NCI-H1105 (cell line): ENCODE measurements at regions not wholly inside any gene's neighbourhood (a gene's known extent, or its start where the extent isn't known, plus 50 kb on each side); places are given as distances from the start of the nearest gene placed in this dataset.
"Not testable (repeated sequence)": the region's sequence is repeated elsewhere in the genome, so short reads cannot be mapped to it uniquely, and the experiment has no call there.

ENCODE experiments used
- DNase-seq: peaks from one replicate; lab custom pipeline; 2025; lab: John Stamatoyannopoulos, UW

DNA sequence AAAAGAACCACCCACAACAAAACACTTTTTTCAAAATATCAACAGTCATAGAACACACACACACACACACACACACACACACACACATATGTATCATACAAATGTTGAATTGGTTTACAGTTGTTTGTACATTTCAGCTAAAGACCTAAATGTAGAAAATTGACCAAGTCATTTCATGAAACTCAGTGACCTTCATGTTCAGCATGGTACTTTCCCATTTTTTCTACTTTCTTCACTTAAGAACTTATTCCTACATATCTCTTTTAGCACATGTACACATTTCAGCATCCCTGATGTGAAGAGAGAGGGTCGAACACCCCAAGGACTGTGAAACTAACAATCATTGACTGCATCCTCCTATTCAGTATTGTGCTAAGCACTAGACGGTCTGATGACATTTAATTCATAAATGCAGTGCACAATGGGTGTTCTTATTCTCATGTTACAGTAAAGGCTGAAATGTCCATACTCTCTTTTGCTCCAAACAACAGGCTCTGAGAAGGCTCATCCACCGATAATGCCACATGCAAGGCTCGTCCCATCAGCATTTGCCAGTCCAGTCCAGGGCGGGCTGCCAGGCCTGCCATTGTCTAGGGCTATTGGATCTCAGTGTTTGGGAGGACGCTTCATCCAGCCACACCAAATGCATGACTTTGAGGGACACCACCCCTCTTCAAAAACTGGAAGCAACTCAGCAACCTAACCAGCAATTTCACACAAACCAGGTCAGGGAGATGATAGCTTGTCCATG is 150.1 kb upstream of the RUNX1 start:
- DNase-seq: no peak

DNA sequence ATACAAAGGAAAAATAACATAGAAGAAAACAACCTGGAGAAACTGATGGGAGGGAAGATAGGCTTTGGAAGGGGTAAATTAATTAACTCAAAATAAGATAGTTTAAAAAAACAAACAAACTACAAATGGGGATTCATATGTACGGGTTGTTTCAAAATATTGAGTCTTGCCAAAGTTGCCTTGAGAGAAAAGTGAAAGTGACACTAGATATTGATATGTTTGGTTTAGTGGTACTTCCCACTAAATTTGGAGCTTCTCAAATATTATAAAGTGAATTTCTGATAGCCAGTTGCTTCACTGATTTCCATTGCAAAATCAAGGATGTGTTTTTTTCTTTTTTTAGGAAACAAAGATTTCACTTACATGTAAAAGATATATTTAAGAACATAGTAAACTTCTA is 149.5 kb upstream of the RUNX1 start:
- no peak for DNase-seq

DNA sequence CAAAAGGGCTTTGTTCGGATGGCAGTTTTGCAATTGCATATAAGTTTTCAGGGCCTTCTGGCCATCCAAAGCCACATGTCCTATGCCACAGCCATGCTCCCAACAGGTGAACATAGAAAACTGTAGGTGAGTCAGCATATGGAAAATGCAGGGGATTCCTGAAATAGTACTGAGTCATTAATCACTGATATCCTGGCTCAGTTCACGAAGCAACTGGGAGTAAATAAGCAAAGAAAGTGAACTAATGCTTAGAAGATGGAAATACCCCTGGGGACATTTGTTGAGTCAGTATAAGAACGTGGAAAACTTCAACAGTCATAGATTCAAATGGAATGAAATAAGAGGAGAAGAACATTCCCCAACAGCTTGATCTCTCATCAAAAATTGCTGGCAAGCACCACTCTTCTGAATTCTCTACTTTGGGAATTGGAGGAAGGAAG is 148.9 kb upstream of the RUNX1 start:
- DNase-seq: no peak

DNA sequence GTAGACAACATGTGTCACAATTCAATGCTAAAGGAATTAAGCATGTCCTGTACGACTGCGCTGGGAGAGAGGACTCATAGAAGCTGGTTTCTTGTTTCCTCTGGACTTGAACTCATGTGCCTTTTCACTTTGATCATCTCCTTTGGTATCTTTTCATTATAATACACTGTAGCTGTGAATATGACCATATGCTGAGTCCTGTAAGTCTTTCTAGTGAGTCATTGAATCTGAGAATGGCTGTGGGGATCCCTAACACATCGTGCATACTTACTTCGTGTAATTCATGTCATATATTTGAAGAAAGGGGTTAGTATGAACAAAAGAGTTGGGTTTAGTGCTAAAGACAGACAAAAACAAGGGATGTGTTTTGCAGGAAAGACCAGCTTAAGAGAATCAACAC is 148.1 kb upstream of the RUNX1 start:
- DNase-seq: no peak

DNA sequence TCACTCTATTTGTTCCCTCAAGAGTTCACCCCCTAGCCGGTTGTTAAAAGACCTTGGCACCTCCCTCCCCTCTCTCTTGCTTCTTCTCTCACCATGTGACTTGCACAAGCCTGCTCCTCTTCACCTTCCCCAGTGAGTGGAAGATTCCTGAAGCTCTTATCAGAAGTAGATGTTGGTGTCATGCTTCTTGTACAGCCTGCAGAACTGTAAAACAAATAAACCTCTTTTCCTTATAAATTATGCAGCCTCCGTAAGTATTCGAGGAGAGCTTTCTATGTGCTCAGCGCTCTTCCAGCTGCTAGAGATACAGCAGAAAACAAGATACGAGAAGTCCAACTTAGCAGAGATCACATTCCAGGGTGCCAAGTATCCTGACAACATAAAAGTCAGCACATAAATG is 147.0 kb upstream of the RUNX1 start:
- no peak for DNase-seq

GRCh38 chr21:35195232-35195631 is 146.1 kb upstream of the RUNX1 start:
- no peak for DNase-seq

DNA sequence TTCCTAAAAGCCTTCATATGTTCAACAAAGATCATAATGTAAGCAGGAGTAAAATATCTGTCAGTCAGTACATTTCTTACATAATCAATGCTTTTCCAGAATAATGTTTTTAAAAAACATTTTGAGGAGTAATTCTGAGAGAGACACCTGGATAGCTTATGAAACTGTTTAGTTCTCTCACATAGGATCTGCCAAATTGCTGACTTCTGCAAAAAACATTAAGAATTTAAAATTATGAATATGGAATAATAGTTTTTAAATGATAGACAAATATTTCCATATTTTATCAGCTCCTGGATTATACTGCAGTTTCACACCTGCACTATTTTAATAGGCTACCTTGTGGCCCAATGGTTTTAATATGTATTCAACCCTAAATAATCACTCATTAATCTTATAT is 142.7 kb upstream of the RUNX1 start:
- no peak for DNase-seq

DNA sequence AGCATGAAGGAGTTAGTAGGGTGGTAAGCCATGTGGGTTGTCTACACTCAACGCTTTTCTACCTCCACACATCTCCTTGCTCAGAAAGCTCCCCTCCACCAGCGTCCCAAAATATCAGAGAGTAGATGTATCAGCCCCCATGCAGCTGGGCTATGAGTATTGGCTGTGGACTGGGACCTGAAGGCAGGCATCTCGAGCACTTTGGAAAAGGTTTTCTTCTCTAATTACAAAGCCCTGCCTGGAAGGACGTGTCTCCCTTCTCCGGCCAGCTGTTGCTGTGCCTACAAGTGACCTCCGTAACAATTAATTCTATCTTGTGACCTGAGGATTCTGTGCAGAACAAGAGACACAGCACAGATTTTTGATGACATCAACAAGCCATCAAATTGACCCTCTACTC is 142.0 kb upstream of the RUNX1 start:
- no peak for DNase-seq

- no peak for DNase-seq
Observed at GRCh38 chr21:35190201-35190701, 141.1 kb upstream of the RUNX1 start.

GRCh38 chr21:35189077-35189863 is 140.2 kb upstream of the RUNX1 start:
- no peak for DNase-seq

DNA sequence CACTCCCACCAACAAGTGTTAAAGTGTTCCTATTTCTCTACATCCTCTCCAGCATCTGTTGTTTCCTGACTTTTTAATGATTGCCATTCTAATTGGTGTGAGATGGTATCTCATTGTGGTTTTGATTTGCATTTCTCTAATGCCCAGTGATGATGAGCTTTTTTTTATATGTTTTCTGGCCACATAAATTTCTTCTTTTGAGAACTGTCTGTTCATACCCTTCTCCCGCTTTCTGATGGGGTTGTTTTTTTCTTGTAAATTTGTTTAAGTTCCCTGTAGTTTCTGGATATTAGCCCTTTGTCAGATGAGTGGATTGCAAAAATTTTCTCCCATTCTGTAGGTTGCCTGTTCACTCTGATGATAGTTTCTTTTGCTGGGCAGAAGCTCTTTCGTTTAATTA is 134.3 kb upstream of the RUNX1 start:
- DNase-seq: not testable (repeated sequence)

DNA sequence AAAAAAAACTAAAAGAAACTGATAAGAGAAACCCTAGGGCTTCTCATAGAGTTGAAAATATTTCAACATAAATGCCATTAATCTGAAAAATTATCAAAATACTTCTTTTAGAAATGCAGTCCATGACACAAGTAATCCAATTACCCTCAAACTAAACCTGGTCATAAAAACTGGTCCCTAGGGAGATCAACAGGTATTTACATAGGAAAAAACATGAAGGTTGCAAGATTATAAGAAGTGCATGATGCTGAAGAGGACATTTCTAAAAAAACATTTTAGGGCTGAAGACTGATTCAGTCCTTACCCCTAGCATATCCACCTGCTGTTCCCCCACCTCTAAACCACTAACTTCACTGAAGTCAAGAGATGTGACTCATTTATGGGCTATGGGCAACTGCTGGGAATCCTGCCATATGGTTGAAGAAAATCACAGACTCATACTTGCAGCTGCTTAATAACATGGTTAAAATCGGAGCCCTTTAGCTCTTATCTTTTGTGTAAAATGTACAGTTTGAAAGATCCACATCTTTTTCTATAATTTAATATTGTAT is 131.0 kb upstream of the RUNX1 start:
- DNase-seq: no peak

- DNase-seq: no peak
Observed at GRCh38 chr21:35178827-35179226, 129.7 kb upstream of the RUNX1 start.

DNA sequence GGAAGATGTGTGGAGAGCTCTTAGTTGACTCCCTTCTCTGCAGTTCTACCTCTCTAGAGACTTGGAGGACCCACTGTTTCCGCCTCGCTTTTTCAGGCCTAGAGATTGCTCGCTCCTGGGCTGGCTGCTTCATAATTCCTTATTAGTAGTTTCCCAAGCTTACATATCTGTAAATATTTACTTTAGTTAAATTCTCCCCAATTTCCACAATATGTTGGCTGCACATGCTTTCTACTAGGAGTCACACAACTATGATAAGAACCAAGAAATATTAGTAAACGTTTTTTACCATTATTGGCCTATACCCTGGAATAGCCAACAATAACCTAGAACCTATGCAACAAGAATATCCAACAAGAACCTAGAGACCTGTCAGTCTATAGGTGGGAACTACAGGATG is 129.0 kb upstream of the RUNX1 start:
- no peak for DNase-seq

GRCh38 chr21:35172231-35172630 is 123.1 kb upstream of the RUNX1 start:
- no peak for DNase-seq

GRCh38 chr21:35171385-35171784 is 122.3 kb upstream of the RUNX1 start:
- DNase-seq: no peak

DNA sequence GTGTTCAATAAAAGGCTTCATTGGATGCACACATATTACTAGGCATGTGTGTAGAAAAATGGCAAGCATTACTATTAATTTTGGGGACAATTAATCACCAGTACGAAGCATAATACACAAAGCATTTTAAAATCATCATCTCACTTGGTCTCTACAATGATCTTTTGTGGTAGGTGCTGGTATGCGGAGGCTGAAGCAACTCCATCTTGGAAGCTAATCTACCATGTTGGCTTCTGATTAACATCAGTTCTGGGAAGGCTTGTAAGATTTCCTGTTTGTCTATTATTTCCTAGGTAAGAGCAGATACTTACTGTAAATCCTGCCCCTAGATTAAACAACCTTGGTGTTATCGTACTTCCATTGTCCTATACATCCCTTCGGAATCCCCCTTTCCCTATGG is 121.7 kb upstream of the RUNX1 start:
- no peak for DNase-seq

DNA sequence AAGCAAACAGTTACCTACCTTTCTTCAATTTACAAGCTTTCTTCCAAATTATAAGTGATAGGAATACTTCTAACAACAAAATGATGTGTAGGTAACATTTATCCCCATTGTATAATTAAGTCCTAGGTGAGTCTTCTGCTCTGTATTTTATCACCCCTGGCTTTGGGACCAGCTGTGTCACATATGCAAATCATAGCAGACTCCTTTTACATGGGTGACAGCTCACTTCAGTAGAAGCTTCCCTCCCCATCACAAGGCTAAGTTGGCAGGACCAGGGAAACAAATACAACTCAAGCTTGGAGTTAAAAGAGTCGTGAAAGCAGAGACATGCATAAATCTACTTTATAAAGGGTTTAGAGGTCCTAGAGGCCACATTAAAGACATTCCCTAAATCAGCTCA is 121.1 kb upstream of the RUNX1 start:
- DNase-seq: no peak

DNA sequence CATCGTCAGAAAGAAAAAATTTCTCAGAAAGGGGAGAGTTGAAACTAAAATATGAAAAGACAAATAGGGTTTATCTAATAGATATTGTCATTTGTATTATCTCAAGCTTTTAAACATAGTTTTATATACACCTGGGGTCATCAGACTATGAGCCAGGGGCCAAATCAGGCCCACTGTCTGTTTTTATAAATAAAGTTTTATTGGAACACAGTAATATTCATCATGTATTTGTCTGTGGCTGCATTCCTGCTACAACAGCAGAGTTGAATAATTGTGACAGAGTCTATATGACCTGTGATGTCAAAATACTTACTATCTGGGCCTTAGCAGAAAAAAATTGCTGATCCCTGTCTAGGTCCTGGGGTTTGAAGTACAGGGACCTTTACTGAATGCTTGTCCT is 120.5 kb upstream of the RUNX1 start:
- no peak for DNase-seq

GRCh38 chr21:35168735-35169134 is 119.6 kb upstream of the RUNX1 start:
- no peak for DNase-seq

- DNase-seq: no peak
Observed at GRCh38 chr21:35164971-35165483, 115.9 kb upstream of the RUNX1 start.

DNA sequence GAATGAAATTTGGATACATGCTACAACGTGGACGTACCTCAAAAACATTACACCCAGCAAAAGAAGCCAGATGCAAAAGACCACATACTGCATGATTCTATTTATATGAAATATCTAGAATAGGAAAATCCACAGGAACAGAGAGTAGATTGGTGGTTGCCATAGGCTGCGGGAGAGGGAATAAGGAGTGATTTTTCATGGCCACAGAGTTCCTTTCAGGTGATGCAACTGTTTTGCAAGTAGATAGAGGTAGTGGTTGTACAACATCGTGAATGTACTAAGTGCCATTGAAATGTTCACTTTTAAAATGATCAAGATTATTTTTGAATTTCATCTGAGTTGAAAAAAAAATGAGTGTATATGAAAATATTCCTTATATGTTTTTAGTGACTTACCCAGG is 115.3 kb upstream of the RUNX1 start:
- no peak for DNase-seq

DNA sequence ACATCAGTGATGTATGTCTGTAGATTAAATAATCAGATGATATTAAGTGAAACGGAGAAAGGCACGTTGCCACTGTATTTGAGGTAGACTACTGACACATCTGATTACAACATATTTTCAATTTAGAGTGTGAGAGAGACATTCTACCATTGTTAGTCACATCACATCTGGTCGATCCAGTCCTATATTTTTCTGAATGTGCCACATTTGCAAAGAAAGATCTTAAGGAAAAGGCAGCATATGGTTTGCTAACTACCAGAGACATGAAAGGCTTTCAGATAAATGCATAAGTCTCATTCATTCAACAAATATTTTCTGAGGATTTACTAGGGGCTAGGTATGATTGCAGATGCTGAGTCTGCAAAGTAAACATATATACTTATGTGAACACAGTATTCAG is 114.3 kb upstream of the RUNX1 start:
- no peak for DNase-seq
